Subcutaneous abdominal adipose tissue (tissue), 5 donors: ENCODE measurements at regions not wholly inside any gene's neighbourhood (a gene's known extent, or its start where the extent isn't known, plus 50 kb on each side); places are given as distances from the start of the nearest gene placed in this dataset.

Experiments
- H3K27ac ChIP-seq: one replicate; pipeline ENCODE4 v1.7.0; 2013; ENCODE audit warnings: low read depth, mild to moderate bottlenecking, inconsistent platforms, low read length, moderate library complexity
- H3K27me3 ChIP-seq, 5 donors: one replicate each; pipeline ENCODE4 v1.7.0; 2013; ENCODE audit warnings: low read length in 5 of 5, inconsistent platforms in 1 of 5; ENCODE audit not compliant: control insufficient read depth in 5 of 5, insufficient read depth in 4 of 5
- H3K36me3 ChIP-seq, 5 donors: one replicate each; pipeline ENCODE4 v1.7.0; 2013; ENCODE audit warnings: low read length in 5 of 5; ENCODE audit not compliant: control insufficient read depth in 5 of 5, insufficient read depth in 5 of 5
- H3K4me1 ChIP-seq, 5 donors: one replicate each; pipeline ENCODE4 v1.7.0; 2013; ENCODE audit warnings: low read length in 5 of 5, mild to moderate bottlenecking in 3 of 5, moderate library complexity in 1 of 5; ENCODE audit not compliant: control insufficient read depth in 5 of 5, insufficient read depth in 5 of 5
- H3K4me3 ChIP-seq, 5 donors: one replicate each; pipeline ENCODE4 v1.7.0; 2013; ENCODE audit warnings: low read length in 5 of 5, low read depth in 1 of 5
- H3K9ac ChIP-seq, 5 donors: one replicate each; pipeline ENCODE4 v1.7.0; 2013; ENCODE audit warnings: low read length in 5 of 5, mild to moderate bottlenecking in 4 of 5, moderate library complexity in 3 of 5
- H3K9me3 ChIP-seq, 5 donors: one replicate each; pipeline ENCODE4 v1.7.0; 2013; ENCODE audit warnings: low read length in 5 of 5; ENCODE audit not compliant: control insufficient read depth in 5 of 5
- donor health status: healthy.
- donor health status: healthy.
- donor health status: healthy.
- donor health status: healthy.
- donor health status: healthy.

GRCh38 chr16:54506741-54507500 lies 220.3 kb upstream of the IRX3 start:
- Histone ChIP-seq H3K36me3 (no peaks in the 10 kb centered on the region), H3K4me3 (no peak overlapping the region), H3K4me1 (peaks cover 0 to 18% (median 10%) of the 10 kb centered on the region in 5 donors), H3K27me3 (no peaks in the 10 kb centered on the region), H3K9ac (no peak overlapping the region), H3K27ac (no peak overlapping the region), H3K9me3 (no peaks in the 10 kb centered on the region)

GRCh38 chr16:54506214-54506580 lies 219.6 kb upstream of the IRX3 start:
- Histone ChIP-seq H3K36me3 (no peaks in the 10 kb centered on the region), H3K9ac (no peak overlapping the region), H3K9me3 (no peaks in the 10 kb centered on the region), H3K4me3 (no peak overlapping the region), H3K27ac (no peak overlapping the region), H3K27me3 (no peaks in the 10 kb centered on the region), H3K4me1 (peaks cover 0 to 17% (median 10%) of the 10 kb centered on the region in 5 donors)

- H3K27ac ChIP-seq = no peak overlapping the region
- H3K4me1 ChIP-seq = peaks cover 0 to 12% (median 9%) of the 10 kb centered on the region in 5 donors
These were observed 219.1 kb upstream of the IRX3 start for GRCh38 chr16:54505549-54506213.

GRCh38 chr16:54504372-54504771 lies 217.8 kb upstream of the IRX3 start:
- Histone ChIP-seq H3K4me1 (peaks cover 0 to 12% (median 9%) of the 10 kb centered on the region in 5 donors), H3K9me3 (no peaks in the 10 kb centered on the region), H3K27ac (no peak overlapping the region), H3K9ac (no peak overlapping the region), H3K27me3 (no peaks in the 10 kb centered on the region), H3K36me3 (no peaks in the 10 kb centered on the region), H3K4me3 (no peak overlapping the region)

More at GRCh38 chr16:54505549-54506213, 219.1 kb upstream of the IRX3 start:
- Histone ChIP-seq H3K36me3 (no peaks in the 10 kb centered on the region), H3K9ac (no peak overlapping the region), H3K9me3 (no peaks in the 10 kb centered on the region), H3K4me3 (no peak overlapping the region), H3K27me3 (no peaks in the 10 kb centered on the region)

- no peaks in the 10 kb centered on the region for H3K9me3 ChIP-seq
- no peaks in the 10 kb centered on the region for H3K36me3 ChIP-seq
- no peak overlapping the region for H3K9ac ChIP-seq
- H3K4me3 ChIP-seq = no peak overlapping the region
- H3K27ac ChIP-seq = no peak overlapping the region
- H3K27me3 ChIP-seq = no peaks in the 10 kb centered on the region
- peaks cover 0 to 12% (median 9%) of the 10 kb centered on the region in 5 donors for H3K4me1 ChIP-seq
These were observed 217.3 kb upstream of the IRX3 start for GRCh38 chr16:54503856-54504219.

- H3K27ac ChIP-seq = no peak overlapping the region
- H3K9me3 ChIP-seq = peaks cover 0 to 3% (median 2%) of the 10 kb centered on the region in 5 donors
- no peak overlapping the region for H3K9ac ChIP-seq
- no peak overlapping the region for H3K4me3 ChIP-seq
- H3K36me3 ChIP-seq = no peaks in the 10 kb centered on the region
- H3K4me1 ChIP-seq = peaks cover 0 to 12% (median 9%) of the 10 kb centered on the region in 5 donors
- H3K27me3 ChIP-seq = no peaks in the 10 kb centered on the region
These were observed 216.6 kb upstream of the IRX3 start for GRCh38 chr16:54503011-54503855.

- no peaks in the 10 kb centered on the region for H3K27me3 ChIP-seq
- no peaks in the 10 kb centered on the region for H3K36me3 ChIP-seq
- peaks cover 0 to 12% (median 9%) of the 10 kb centered on the region in 5 donors for H3K4me1 ChIP-seq
- H3K9me3 ChIP-seq = peaks cover 0 to 3% (median 3%) of the 10 kb centered on the region in 5 donors
- H3K27ac ChIP-seq = no peak overlapping the region
- no peak overlapping the region for H3K9ac ChIP-seq
- no peak overlapping the region for H3K4me3 ChIP-seq
These were observed 215.2 kb upstream of the IRX3 start for GRCh38 chr16:54501797-54502196.

GRCh38 chr16:54493594-54493993 lies 207.0 kb upstream of the IRX3 start:
- Histone ChIP-seq H3K36me3 (no peaks in the 10 kb centered on the region), H3K9ac (no peak overlapping the region), H3K4me1 (peaks cover 2 to 11% (median 8%) of the 10 kb centered on the region in 5 donors), H3K9me3 (peaks cover 0 to 3% (median 3%) of the 10 kb centered on the region in 5 donors), H3K4me3 (no peak overlapping the region), H3K27me3 (no peaks in the 10 kb centered on the region), H3K27ac (no peak overlapping the region)

GRCh38 chr16:54493061-54493460 lies 206.5 kb upstream of the IRX3 start:
- H3K4me3 ChIP-seq = no peak overlapping the region
- H3K9ac ChIP-seq = no peak overlapping the region
- H3K9me3 ChIP-seq = peaks cover 0 to under 1% (median 0%) of the 10 kb centered on the region in 5 donors
- no peaks in the 10 kb centered on the region for H3K36me3 ChIP-seq
- H3K27me3 ChIP-seq = no peaks in the 10 kb centered on the region
- H3K4me1 ChIP-seq = peaks cover 3 to 15% (median 10%) of the 10 kb centered on the region in 5 donors
- H3K27ac ChIP-seq = no peak overlapping the region

GRCh38 chr16:54490112-54490488 lies 203.5 kb upstream of the IRX3 start:
- peaks cover 4 to 20% (median 12%) of the 10 kb centered on the region in 5 donors for H3K4me1 ChIP-seq
- no peak overlapping the region for H3K27ac ChIP-seq
- no peaks in the 10 kb centered on the region for H3K27me3 ChIP-seq
- no peaks in the 10 kb centered on the region for H3K36me3 ChIP-seq
- H3K4me3 ChIP-seq = no peak overlapping the region
- no peaks in the 10 kb centered on the region for H3K9me3 ChIP-seq
- H3K9ac ChIP-seq = no peak overlapping the region
